Ishikawa (cell line): ENCODE measurements at regions not wholly inside any gene's neighbourhood (a gene's known extent, or its start where the extent isn't known, plus 50 kb on each side); places are given as distances from the start of the nearest gene placed in this dataset.

Experiments
- CEBPB ChIP-seq: IDR thresholded peaks from 2 replicates; pipeline ENCODE4 v1.6.1; 2012
- CREB1 ChIP-seq: IDR thresholded peaks from 2 replicates; pipeline ENCODE4 v1.6.1; 2012; ENCODE audit warnings: low read depth
- EGR1 ChIP-seq: IDR thresholded peaks from 2 replicates; pipeline ENCODE4 v1.6.1; 2012
- EP300 ChIP-seq: IDR thresholded peaks from 2 replicates; pipeline ENCODE4 v1.6.1; 2012; ENCODE audit warnings: borderline replicate concordance
- FOXM1 ChIP-seq: IDR thresholded peaks from 2 replicates; pipeline ENCODE4 v1.6.1; 2012; ENCODE audit warnings: low read depth, borderline replicate concordance
- MAX ChIP-seq: IDR thresholded peaks from 2 replicates; pipeline ENCODE4 v1.6.1; 2012
- NFIC ChIP-seq: IDR thresholded peaks from 2 replicates; pipeline ENCODE4 v1.6.1; 2012
- RAD21 ChIP-seq: IDR thresholded peaks from 2 replicates; pipeline ENCODE4 v1.6.1; 2012; ENCODE audit warnings: low read depth
- TAF1 ChIP-seq: IDR thresholded peaks from 2 replicates; pipeline ENCODE4 v1.6.1; 2012; ENCODE audit warnings: low read depth, mild to moderate bottlenecking
- TCF12 ChIP-seq: IDR thresholded peaks from 2 replicates; pipeline ENCODE4 v1.6.1; 2012; ENCODE audit warnings: low read depth
- TEAD4 ChIP-seq: IDR thresholded peaks from 2 replicates; pipeline ENCODE4 v1.6.1; 2012
- YY1 ChIP-seq: IDR thresholded peaks from 2 replicates; pipeline ENCODE4 v1.6.1; 2012; ENCODE audit warnings: low read depth
- ZBTB7A ChIP-seq: IDR thresholded peaks from 2 replicates; pipeline ENCODE4 v1.6.1; 2012; ENCODE audit warnings: low read depth
- TF ChIP-seq, protein P1 (sequence below): IDR thresholded peaks from 2 replicates; pipeline ENCODE4 v1.6.1; 2012; ENCODE audit warnings: low read depth, mild to moderate bottlenecking
- TF ChIP-seq, protein P2 (sequence below): IDR thresholded peaks from 2 replicates; pipeline ENCODE4 v1.6.1; 2012

GRCh38 chr1:115233598-115233997 lies 104.5 kb downstream of the NGF start:
- TF ChIP-seq YY1 (no peak), TAF1 (no peak), MAX (no peak), NFIC (no peak), TCF12 (no peak), EGR1 (no peak), ZBTB7A (no peak), FOXM1 (no peak), RAD21 (no peak)
- TF ChIP-seq, protein P1, sequence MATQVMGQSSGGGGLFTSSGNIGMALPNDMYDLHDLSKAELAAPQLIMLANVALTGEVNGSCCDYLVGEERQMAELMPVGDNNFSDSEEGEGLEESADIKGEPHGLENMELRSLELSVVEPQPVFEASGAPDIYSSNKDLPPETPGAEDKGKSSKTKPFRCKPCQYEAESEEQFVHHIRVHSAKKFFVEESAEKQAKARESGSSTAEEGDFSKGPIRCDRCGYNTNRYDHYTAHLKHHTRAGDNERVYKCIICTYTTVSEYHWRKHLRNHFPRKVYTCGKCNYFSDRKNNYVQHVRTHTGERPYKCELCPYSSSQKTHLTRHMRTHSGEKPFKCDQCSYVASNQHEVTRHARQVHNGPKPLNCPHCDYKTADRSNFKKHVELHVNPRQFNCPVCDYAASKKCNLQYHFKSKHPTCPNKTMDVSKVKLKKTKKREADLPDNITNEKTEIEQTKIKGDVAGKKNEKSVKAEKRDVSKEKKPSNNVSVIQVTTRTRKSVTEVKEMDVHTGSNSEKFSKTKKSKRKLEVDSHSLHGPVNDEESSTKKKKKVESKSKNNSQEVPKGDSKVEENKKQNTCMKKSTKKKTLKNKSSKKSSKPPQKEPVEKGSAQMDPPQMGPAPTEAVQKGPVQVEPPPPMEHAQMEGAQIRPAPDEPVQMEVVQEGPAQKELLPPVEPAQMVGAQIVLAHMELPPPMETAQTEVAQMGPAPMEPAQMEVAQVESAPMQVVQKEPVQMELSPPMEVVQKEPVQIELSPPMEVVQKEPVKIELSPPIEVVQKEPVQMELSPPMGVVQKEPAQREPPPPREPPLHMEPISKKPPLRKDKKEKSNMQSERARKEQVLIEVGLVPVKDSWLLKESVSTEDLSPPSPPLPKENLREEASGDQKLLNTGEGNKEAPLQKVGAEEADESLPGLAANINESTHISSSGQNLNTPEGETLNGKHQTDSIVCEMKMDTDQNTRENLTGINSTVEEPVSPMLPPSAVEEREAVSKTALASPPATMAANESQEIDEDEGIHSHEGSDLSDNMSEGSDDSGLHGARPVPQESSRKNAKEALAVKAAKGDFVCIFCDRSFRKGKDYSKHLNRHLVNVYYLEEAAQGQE: no peak

- TF ChIP-seq TAF1: no peak
- TF ChIP-seq ZBTB7A: no peak
- TF ChIP-seq CEBPB: no peak
- TF ChIP-seq TCF12: no peak
Observed at GRCh38 chr1:115230281-115230680, 107.8 kb downstream of the NGF start.

- TF ChIP-seq CEBPB: no peak
- no peak for TF ChIP-seq MAX
- no peak for TF ChIP-seq TAF1
- TF ChIP-seq RAD21: no peak
- TF ChIP-seq TEAD4: no peak
- no peak for TF ChIP-seq NFIC
- TF ChIP-seq EP300: no peak
- TF ChIP-seq, protein P1: no peak
- TF ChIP-seq, protein P2, sequence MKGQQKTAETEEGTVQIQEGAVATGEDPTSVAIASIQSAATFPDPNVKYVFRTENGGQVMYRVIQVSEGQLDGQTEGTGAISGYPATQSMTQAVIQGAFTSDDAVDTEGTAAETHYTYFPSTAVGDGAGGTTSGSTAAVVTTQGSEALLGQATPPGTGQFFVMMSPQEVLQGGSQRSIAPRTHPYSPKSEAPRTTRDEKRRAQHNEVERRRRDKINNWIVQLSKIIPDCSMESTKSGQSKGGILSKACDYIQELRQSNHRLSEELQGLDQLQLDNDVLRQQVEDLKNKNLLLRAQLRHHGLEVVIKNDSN: no peak
- TF ChIP-seq ZBTB7A: no peak
- no peak for TF ChIP-seq TCF12
- no peak for TF ChIP-seq FOXM1
- TF ChIP-seq YY1: no peak
- no peak for TF ChIP-seq EGR1
- no peak for TF ChIP-seq CREB1
Observed at GRCh38 chr1:115229016-115229415, 109.0 kb downstream of the NGF start.

DNA sequence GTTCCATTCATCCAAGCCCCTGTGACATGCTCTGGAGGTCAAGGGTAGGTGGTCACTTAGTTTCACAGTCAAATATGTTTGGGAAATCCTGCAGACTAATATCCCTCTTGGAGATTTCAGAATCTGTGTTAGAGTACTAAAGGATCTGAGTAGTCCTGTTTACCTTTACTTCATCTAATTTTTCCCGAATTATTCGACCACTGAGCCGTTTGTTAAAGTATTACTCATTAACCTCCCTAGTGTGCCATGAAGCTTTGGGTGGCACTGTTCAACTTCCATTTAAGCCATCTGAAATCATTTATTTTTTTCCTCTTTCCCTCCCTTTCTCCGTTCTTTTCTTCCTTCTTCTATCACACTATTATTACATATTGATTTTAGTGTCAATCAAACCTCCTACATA lies 109.9 kb downstream of the NGF start:
- TF ChIP-seq EP300 (no peak), RAD21 (no peak), ZBTB7A (no peak), TCF12 (no peak), CEBPB (no peak), TAF1 (no peak), TEAD4 (no peak), FOXM1 (no peak), CREB1 (no peak), MAX (no peak)
- TF ChIP-seq, protein P1: no peak

DNA sequence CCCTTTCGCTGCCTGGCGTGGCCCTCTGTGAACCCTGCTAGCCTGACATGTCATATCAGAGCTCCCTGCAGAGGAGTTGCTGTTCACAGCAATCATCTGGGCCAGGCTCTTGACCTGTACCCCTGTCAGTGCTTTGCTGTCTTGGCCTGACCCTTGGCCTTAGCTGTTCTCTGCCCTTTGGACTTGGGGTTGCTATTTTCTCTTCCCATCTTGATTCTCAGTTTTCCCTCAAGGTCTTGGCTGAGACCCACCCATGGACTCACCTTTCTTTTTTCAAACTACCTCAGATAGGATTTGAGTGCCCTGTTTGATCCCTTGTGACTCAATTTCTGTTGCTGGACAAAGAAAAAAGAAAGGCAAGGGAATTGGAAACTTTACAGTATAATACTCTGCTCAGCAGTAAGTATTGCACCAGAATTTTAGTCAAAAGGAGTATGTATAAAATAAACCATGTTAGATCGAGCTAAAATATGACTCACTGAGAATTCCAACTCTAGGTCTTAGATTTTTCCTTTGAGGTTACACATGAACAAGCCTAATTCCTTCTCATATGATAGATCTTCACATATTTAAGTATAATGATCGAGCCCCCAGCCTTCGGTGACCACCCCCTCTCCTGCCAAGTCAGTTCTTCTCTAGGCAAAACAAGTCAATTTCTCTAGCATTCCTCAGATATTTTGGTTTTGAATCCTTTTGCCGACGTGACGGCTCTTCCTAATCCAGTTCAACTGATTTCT lies 110.5 kb downstream of the NGF start:
- no peak for TF ChIP-seq FOXM1
- TF ChIP-seq TEAD4: no peak
- TF ChIP-seq NFIC: no peak
- TF ChIP-seq, protein P1: no peak
- TF ChIP-seq YY1: no peak
- TF ChIP-seq EGR1: no peak
- TF ChIP-seq RAD21: no peak
- no peak for TF ChIP-seq CREB1
- no peak for TF ChIP-seq TCF12
- no peak for TF ChIP-seq MAX
- TF ChIP-seq ZBTB7A: no peak
- TF ChIP-seq EP300: no peak
- TF ChIP-seq, protein P2: no peak
- TF ChIP-seq TAF1: no peak
- no peak for TF ChIP-seq CEBPB
